GM23248 (cell line): ENCODE measurements at regions not wholly inside any gene's neighbourhood (a gene's known extent, or its start where the extent isn't known, plus 50 kb on each side); places are given as distances from the start of the nearest gene placed in this dataset.

Experiments used
- EZH2 ChIP-seq: fragments of 200-600 bp; sonication (generic); IDR thresholded peaks from 2 replicates; pipeline ENCODE4 v1.6.1; 2018; ENCODE audit warnings: antibody characterized with exemption, mild to moderate bottlenecking; ENCODE audit not compliant: insufficient read depth, poor library complexity, severe bottlenecking
- EZH2phosphoT487 ChIP-seq: fragments of 200-600 bp; sonication (generic); IDR thresholded peaks from 2 replicates; pipeline ENCODE4 v1.6.1; 2018; ENCODE audit warnings: antibody characterized with exemption, moderate library complexity, mild to moderate bottlenecking, low read depth; ENCODE audit not compliant: insufficient read depth

GRCh38 chr16:65541646-65542045 is 419.8 kb upstream of the CDH11 start:
- TF ChIP-seq EZH2phosphoT487 (no peak), EZH2 (no peak)
